H9 (cell line): ENCODE measurements at regions not wholly inside any gene's neighbourhood (a gene's known extent, or its start where the extent isn't known, plus 50 kb on each side); places are given as distances from the start of the nearest gene placed in this dataset.

Experiments
- DNase-seq: peaks from one replicate; pipeline ENCODE4 v3.0.0-alpha.2; 2017
- H2AFZ ChIP-seq: one replicate; pipeline ENCODE4 v1.6.1; 2013; ENCODE audit warnings: mild to moderate bottlenecking, low read length, control low read depth, moderate library complexity
- H2AK5ac ChIP-seq: 2 replicates; pipeline ENCODE4 v1.6.1; 2013; ENCODE audit warnings: low read length, control low read depth, mixed read lengths; ENCODE audit not compliant: insufficient read length
- H2BK120ac ChIP-seq: one replicate; pipeline ENCODE4 v1.6.1; 2013; ENCODE audit warnings: low read depth, mild to moderate bottlenecking, low read length, control low read depth, inconsistent platforms; ENCODE audit not compliant: poor library complexity, severe bottlenecking
- H2BK12ac ChIP-seq: 2 replicates; pipeline ENCODE4 v1.6.1; 2013; ENCODE audit warnings: low read length, control low read depth, mixed read lengths, low read depth; ENCODE audit not compliant: insufficient read length
- H2BK15ac ChIP-seq: 2 replicates; pipeline ENCODE4 v1.6.1; 2013; ENCODE audit warnings: low read depth, low read length, control low read depth
- H2BK20ac ChIP-seq: one replicate; pipeline ENCODE4 v1.6.1; 2013; ENCODE audit warnings: low read depth, mild to moderate bottlenecking, low read length, control low read depth, inconsistent platforms; ENCODE audit not compliant: poor library complexity, severe bottlenecking
- H2BK5ac ChIP-seq: 2 replicates; pipeline ENCODE4 v1.6.1; 2013; ENCODE audit warnings: low read length, control low read depth, mixed read lengths; ENCODE audit not compliant: insufficient read length
- H3K14ac ChIP-seq: 2 replicates; pipeline ENCODE4 v1.6.1; 2013; ENCODE audit warnings: low read length, control low read depth; ENCODE audit not compliant: insufficient read depth
- H3K18ac ChIP-seq: 2 replicates; pipeline ENCODE4 v1.6.1; 2013; ENCODE audit warnings: low read depth, mild to moderate bottlenecking, mixed read lengths, low read length, control low read depth; ENCODE audit not compliant: insufficient read length
- H3K23ac ChIP-seq: 2 replicates; pipeline ENCODE4 v1.6.1; 2013; ENCODE audit warnings: low read length, control low read depth, mixed read lengths, low read depth; ENCODE audit not compliant: insufficient read length
- H3K23me2 ChIP-seq: 2 replicates; pipeline ENCODE4 v1.6.1; 2013; ENCODE audit warnings: low read depth, mild to moderate bottlenecking, mixed read lengths, low read length, control low read depth; ENCODE audit not compliant: insufficient read length, poor library complexity, severe bottlenecking
- H3K27ac ChIP-seq: 2 replicates; pipeline ENCODE4 v1.5.1; 2013; ENCODE audit warnings: low read length, control low read depth, mixed read lengths, low read depth; ENCODE audit not compliant: insufficient read length
- H3K27me3 ChIP-seq: 2 replicates; pipeline ENCODE4 v1.6.1; 2013; ENCODE audit warnings: low read length, control low read depth, inconsistent platforms; ENCODE audit not compliant: insufficient read depth
- H3K4ac ChIP-seq: 2 replicates; pipeline ENCODE4 v1.6.1; 2013; ENCODE audit warnings: low read depth, mild to moderate bottlenecking, control low read depth, inconsistent platforms, low read length, moderate library complexity
- H3K4me1 ChIP-seq: 2 replicates; pipeline ENCODE4 v1.6.1; 2013; ENCODE audit warnings: low read length, control low read depth, inconsistent platforms; ENCODE audit not compliant: insufficient read depth
- H3K4me2 ChIP-seq: 2 replicates; pipeline ENCODE4 v1.6.1; 2013; ENCODE audit warnings: low read length, control low read depth, mixed read lengths; ENCODE audit not compliant: insufficient read length, insufficient read depth
- H3K56ac ChIP-seq: 2 replicates; pipeline ENCODE4 v1.6.1; 2013; ENCODE audit warnings: low read depth, mild to moderate bottlenecking, mixed read lengths, low read length, control low read depth; ENCODE audit not compliant: insufficient read length
- H3K79me1 ChIP-seq: 2 replicates; pipeline ENCODE4 v1.6.1; 2013; ENCODE audit warnings: low read depth, mild to moderate bottlenecking, moderate library complexity, low read length, control low read depth, inconsistent platforms; ENCODE audit not compliant: insufficient read depth, poor library complexity, severe bottlenecking
- H3K79me2 ChIP-seq: 2 replicates; pipeline ENCODE4 v1.6.1; 2013; ENCODE audit warnings: low read length, control low read depth, inconsistent platforms; ENCODE audit not compliant: insufficient read depth
- H3K9ac ChIP-seq: 2 replicates; pipeline ENCODE4 v1.6.1; 2013; ENCODE audit warnings: low read length, control low read depth, mixed read lengths; ENCODE audit not compliant: insufficient read length; ENCODE audit errors: extremely low read depth
- H3K9me3 ChIP-seq: one replicate; pipeline ENCODE4 v1.6.1; 2013; ENCODE audit warnings: low read depth, low read length, inconsistent platforms; ENCODE audit not compliant: control insufficient read depth
- H3T11ph ChIP-seq: one replicate; pipeline ENCODE4 v1.6.1; 2013; ENCODE audit warnings: mild to moderate bottlenecking, low read length, control low read depth, inconsistent platforms
- H4K20me1 ChIP-seq: one replicate; pipeline ENCODE4 v1.6.1; 2013; ENCODE audit not compliant: control insufficient read depth, insufficient read length, insufficient read depth
- H4K5ac ChIP-seq: 2 replicates; pipeline ENCODE4 v1.6.1; 2013; ENCODE audit warnings: low read depth, mild to moderate bottlenecking, mixed read lengths, low read length, control low read depth; ENCODE audit not compliant: insufficient read length
- H4K8ac ChIP-seq: replicated peaks from 2 replicates; pipeline ENCODE4 v1.6.1; 2013; ENCODE audit warnings: low read length, control low read depth, mixed read lengths, low read depth; ENCODE audit not compliant: insufficient read length
- H4K91ac ChIP-seq: 2 replicates; pipeline ENCODE4 v1.6.1; 2013; ENCODE audit warnings: low read depth, mild to moderate bottlenecking, moderate library complexity, mixed read lengths, low read length, control low read depth; ENCODE audit not compliant: insufficient read length
- H3K27ac Mint-ChIP-seq, 3 experiments: 2 replicates in 2 of 3; 3 replicates in 1 of 3; pipeline ENCODE4 v1.8.0; 2020 to 2021; ENCODE audit warnings: mixed read lengths in 3 of 3, mild to moderate bottlenecking in 1 of 3, moderate library complexity in 1 of 3
- H3K27me3 Mint-ChIP-seq: 2 replicates; pipeline ENCODE4 v1.8.0; 2021; ENCODE audit warnings: low read depth, mild to moderate bottlenecking, moderate library complexity, mixed read lengths
- H3K36me3 Mint-ChIP-seq, 3 experiments: 2 replicates in 2 of 3; 3 replicates in 1 of 3; pipeline ENCODE4 v1.8.0; 2020 to 2021; ENCODE audit warnings: low read depth in 3 of 3, mixed read lengths in 3 of 3; ENCODE audit not compliant: insufficient read depth in 1 of 3
- H3K4me1 Mint-ChIP-seq, 2 experiments: 2 replicates each; pipeline ENCODE4 v1.8.0; 2020; ENCODE audit warnings: mixed read lengths in 2 of 2
- H3K4me3 Mint-ChIP-seq, 2 experiments: 2 replicates in 1 of 2; 3 replicates in 1 of 2; pipeline ENCODE4 v1.8.0; 2020 to 2021; ENCODE audit warnings: mild to moderate bottlenecking in 2 of 2, mixed read lengths in 2 of 2, moderate library complexity in 1 of 2
- H3K9me3 Mint-ChIP-seq, 2 experiments: 2 replicates in 1 of 2; 3 replicates in 1 of 2; pipeline ENCODE4 v1.8.0; 2020; ENCODE audit warnings: mild to moderate bottlenecking in 2 of 2, mixed read lengths in 2 of 2, moderate library complexity in 1 of 2
- WGBS: extraction: QIAGEN DNeasy Blood & Tissue Kit; methylation state at CpG from one replicate; pipeline ENCODE4 v1.1.7; 2013; ENCODE audit warnings: missing lambda C conversion rate, low lambda C conversion rate, mixed read lengths; ENCODE audit not compliant: insufficient read length; ENCODE audit errors: extremely low coverage; 5-methylcytosine and 5-hydroxymethylcytosine counted together
- TF ChIP-seq, protein P1 (sequence below): fragments of 200-600 bp; sonication (generic); conservative IDR thresholded peaks from 3 replicates; pipeline ENCODE4 v1.8.0; 2021; ENCODE audit warnings: antibody characterized with exemption, mild to moderate bottlenecking

DNA sequence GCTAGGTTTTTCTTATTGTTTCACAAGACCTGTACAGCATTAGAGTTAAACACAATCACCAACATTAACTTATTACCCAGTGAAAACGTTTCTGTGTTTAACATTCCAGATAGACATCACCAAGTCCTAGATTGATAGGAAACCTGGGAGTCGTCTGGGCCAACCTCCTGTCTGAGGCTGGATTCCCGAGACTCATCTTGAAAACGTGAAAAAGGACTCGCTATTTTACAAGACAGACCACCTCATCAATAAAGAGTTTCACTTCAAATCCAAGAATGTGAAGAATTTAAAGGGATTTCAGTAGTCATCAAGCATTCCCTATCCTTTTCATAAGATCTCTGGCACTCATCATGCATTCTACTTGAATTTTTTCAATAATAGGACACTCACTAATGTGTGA lies 626.6 kb downstream of the MCTP2 start:
- TF ChIP-seq, protein P1, sequence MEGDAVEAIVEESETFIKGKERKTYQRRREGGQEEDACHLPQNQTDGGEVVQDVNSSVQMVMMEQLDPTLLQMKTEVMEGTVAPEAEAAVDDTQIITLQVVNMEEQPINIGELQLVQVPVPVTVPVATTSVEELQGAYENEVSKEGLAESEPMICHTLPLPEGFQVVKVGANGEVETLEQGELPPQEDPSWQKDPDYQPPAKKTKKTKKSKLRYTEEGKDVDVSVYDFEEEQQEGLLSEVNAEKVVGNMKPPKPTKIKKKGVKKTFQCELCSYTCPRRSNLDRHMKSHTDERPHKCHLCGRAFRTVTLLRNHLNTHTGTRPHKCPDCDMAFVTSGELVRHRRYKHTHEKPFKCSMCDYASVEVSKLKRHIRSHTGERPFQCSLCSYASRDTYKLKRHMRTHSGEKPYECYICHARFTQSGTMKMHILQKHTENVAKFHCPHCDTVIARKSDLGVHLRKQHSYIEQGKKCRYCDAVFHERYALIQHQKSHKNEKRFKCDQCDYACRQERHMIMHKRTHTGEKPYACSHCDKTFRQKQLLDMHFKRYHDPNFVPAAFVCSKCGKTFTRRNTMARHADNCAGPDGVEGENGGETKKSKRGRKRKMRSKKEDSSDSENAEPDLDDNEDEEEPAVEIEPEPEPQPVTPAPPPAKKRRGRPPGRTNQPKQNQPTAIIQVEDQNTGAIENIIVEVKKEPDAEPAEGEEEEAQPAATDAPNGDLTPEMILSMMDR = no peak
- H4K5ac ChIP-seq = no peak overlapping the region
- peaks cover 2% of the 10 kb centered on the region; the same call in 1 of the 2 replicates for H3K4me1 ChIP-seq
- no peaks in the 10 kb centered on the region for H3K27me3 Mint-ChIP-seq
- no peak overlapping the region for H2AK5ac ChIP-seq
- H2AFZ ChIP-seq = no peak overlapping the region
- no peak overlapping the region for H2BK5ac ChIP-seq
- H3K36me3 Mint-ChIP-seq = peaks cover 0 to 6% (median 2%) of the 10 kb centered on the region in 3 experiments; a peak in 2 of 7 replicates
- no peak overlapping the region for H4K8ac ChIP-seq
- H3K79me1 ChIP-seq = no peaks in the 10 kb centered on the region
- H2BK20ac ChIP-seq = no peak overlapping the region
- H3K79me2 ChIP-seq = no peaks in the 10 kb centered on the region
- DNase-seq = no peak
- no peak overlapping the region for H2BK12ac ChIP-seq
- H3K14ac ChIP-seq = no peak overlapping the region
- no peak overlapping the region for H3K56ac ChIP-seq
- WGBS = no CpG with 5 or more reads among the region's 5 CpGs
- H3K27me3 ChIP-seq = no peaks in the 10 kb centered on the region
- H3T11ph ChIP-seq = no peak overlapping the region
- H3K4ac ChIP-seq = no peak overlapping the region
- no peak overlapping the region for H2BK120ac ChIP-seq
- H3K4me2 ChIP-seq = no peak overlapping the region
- H3K18ac ChIP-seq = no peak overlapping the region
- no peak overlapping the region for H3K9ac ChIP-seq
- no peak overlapping the region for H4K91ac ChIP-seq
- H3K9me3 ChIP-seq = no peaks in the 10 kb centered on the region
- no peaks in the 10 kb centered on the region for H4K20me1 ChIP-seq
- H3K27ac ChIP-seq = no peak overlapping the region
- H3K4me1 Mint-ChIP-seq = peaks cover 4 to 11% of the 10 kb centered on the region in 2 experiments; a peak in 3 of 4 replicates
- no peak overlapping the region for H3K4me3 Mint-ChIP-seq
- H3K27ac Mint-ChIP-seq = no peak overlapping the region; a peak in 1 of 7 replicates
- H3K23me2 ChIP-seq = no peaks in the 10 kb centered on the region
- H2BK15ac ChIP-seq = no peak overlapping the region
- H3K23ac ChIP-seq = no peak overlapping the region
- H3K9me3 Mint-ChIP-seq = peaks cover 7 to 10% of the 10 kb centered on the region in 2 experiments; a peak in 2 of 5 replicates
